ENCODE measurements at regions not wholly inside any gene's neighbourhood (a gene's known extent, or its start where the extent isn't known, plus 50 kb on each side); places are given as distances from the start of the nearest gene placed in this dataset.

DNA sequence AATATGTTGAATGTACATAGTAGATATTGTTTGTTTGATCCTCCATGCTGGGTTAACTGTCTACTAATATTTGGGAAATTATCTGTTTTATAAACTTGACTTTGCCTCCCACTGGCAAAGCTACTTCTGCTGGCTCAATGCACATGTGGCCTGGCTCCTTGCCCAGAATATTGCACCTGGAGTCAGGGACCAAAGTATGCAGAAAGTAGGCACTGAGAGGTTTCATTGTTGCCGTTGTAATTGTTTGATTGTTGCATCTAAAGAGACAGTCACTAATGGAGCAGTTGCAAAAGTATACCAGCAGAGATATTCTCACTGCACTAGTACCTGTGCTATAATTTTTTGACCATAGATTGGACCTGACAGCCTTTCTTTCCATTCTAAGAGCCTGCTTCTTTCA lies 137.8 kb upstream of the CNTNAP2 start:
- TF ChIP-seq, protein P1, sequence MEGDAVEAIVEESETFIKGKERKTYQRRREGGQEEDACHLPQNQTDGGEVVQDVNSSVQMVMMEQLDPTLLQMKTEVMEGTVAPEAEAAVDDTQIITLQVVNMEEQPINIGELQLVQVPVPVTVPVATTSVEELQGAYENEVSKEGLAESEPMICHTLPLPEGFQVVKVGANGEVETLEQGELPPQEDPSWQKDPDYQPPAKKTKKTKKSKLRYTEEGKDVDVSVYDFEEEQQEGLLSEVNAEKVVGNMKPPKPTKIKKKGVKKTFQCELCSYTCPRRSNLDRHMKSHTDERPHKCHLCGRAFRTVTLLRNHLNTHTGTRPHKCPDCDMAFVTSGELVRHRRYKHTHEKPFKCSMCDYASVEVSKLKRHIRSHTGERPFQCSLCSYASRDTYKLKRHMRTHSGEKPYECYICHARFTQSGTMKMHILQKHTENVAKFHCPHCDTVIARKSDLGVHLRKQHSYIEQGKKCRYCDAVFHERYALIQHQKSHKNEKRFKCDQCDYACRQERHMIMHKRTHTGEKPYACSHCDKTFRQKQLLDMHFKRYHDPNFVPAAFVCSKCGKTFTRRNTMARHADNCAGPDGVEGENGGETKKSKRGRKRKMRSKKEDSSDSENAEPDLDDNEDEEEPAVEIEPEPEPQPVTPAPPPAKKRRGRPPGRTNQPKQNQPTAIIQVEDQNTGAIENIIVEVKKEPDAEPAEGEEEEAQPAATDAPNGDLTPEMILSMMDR (IDR thresholded peaks at IDR 0.05; ENCODE audit: low read depth, low read length), result no peak
- DNase-seq (ENCODE audit: extremely low read depth, low read depth), result no peak

DNA sequence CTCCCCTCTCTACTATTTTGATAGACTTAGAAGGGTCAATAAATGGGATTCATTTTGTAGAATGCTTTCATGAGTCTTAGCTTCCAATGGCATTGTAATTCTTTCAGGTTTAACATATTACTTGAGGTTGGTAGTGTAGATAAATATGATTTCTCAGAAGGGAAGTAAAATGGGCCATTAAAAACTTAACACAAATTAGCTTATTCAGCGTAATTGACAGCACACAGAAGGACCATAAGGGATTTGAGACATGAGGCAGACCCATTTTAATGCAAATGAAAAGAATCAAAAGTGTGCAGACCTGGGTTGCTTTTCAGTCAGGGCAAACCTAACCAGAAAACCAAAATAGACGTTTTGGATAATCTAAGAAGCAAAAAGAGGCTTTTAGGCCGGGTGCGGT lies 156.6 kb upstream of the CNTNAP2 start:
- TF ChIP-seq, protein P1 (IDR thresholded peaks at IDR 0.05; ENCODE audit: low read depth, low read length), result no peak
- DNase-seq (ENCODE audit: extremely low read depth, low read depth), result no peak

DNA sequence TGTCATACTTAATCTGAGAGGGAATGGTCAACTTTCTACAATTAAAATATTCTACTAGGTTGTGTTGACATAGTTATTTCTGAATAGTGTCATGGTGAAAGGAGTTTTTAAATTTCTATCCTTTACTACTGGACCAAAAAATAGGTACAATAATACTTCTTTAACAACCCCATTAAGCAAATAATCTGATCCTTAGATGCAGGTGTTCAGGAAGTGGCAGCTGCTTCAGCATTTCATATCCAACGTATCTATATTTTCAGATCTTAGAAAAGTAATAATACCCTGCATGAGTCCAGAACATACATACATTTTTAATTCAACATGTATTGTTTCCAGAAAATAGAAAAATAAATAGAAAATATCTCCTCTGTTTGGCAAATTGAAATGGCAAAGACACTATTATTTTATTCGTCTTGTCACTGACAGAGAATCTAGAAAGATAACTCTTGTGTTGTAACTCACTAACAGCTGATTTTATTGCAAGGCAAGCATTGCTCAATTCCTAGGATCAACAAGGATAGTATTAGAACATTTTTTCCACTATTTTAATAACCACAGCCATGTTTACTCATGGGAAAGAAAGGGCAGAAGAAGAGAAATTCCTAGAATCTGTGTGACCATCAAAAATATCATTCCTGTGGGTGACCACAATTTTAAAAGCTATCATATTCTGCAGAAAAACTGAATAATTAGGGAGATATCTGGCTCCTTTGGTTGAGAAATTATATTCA lies 159.3 kb upstream of the CNTNAP2 start:
- TF ChIP-seq, protein P1 (IDR thresholded peaks at IDR 0.05; ENCODE audit: low read depth, low read length), result no peak
- no peak for DNase-seq (ENCODE audit: extremely low read depth, low read depth)

DNA sequence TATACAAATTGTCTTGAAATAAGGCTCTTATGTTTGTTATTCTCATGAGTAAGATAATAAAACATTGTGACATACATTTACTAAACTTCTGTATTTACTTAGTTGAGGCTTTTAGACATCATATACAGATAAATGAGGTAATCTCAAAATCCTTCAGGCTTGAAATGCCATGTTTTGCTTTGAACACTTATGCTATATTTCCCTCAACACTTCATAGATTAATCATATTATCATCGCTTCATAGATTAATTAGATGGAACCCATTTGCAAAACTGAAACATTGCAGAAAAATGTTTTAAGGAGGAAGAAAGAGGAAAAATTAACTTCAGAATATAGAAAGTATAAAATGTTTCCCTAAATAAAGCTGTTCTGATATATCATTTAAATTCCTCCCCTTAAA lies 165.0 kb upstream of the CNTNAP2 start:
- DNase-seq (ENCODE audit: extremely low read depth, low read depth), result no peak
- TF ChIP-seq, protein P1 (IDR thresholded peaks at IDR 0.05; ENCODE audit: low read depth, low read length), result no peak

DNA sequence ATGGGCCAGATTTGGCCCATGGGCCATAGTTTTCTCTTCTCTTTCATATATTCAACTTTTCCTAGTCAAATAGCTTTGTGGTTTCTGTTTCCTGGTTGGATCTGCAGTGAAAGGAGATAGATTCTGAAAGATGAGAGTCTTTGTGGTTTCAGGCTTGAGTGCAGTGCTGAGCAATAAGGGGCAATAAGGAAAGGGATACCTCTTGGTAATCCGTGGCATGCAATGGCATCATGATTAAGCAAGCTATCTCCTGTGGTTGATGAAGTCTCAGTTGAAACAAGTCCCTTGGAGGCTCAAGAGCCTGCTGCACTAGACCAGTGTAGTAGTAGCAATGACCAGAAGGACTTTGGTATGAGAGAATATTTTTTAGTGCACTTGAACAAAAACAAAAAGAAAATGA lies 187.7 kb upstream of the CNTNAP2 start:
- DNase-seq (ENCODE audit: extremely low read depth, low read depth), result no peak
- TF ChIP-seq, protein P1 (IDR thresholded peaks at IDR 0.05; ENCODE audit: low read depth, low read length), result no peak

DNA sequence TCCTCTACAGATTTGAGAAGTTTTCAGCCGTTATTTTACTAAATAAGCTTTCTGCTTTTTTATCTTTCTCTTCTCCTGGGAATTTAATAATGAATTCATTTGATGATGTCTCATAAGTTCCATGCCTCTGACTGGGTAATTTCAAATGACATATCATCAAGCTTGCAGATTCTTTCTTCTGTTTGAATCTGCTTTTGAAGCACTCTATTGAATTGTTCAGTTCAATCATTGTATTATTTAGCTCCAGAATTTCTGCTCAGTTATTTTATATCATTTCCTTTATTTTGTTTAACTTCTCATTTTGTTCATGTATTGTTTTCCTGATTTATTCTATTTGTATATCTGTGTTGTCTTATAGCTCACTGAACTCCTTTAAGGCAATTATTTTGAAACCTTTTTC lies 196.9 kb upstream of the CNTNAP2 start:
- TF ChIP-seq, protein P1 (IDR thresholded peaks at IDR 0.05; ENCODE audit: low read depth, low read length), result no peak
- DNase-seq (ENCODE audit: extremely low read depth, low read depth), result no peak

DNA sequence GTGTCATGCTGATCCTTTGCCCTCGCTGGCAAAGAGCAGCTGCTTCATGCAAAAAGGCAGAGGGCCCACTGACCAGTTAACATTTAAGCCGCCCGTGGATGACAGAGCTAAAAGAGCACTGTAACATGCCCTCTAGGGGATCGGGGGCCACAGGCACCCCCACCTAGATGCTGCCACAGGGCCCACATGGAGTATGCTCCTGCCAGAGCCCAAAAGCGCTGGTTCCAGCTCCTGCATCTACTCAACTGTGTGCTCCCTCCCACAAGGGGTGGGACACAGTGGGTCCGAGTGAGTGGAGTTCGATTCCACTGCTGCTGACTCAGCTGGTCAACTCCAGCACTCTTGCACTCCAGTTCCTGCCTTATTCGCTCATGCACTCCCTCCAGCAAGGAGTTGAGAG lies 199.8 kb upstream of the CNTNAP2 start:
- TF ChIP-seq, protein P1 (IDR thresholded peaks at IDR 0.05; ENCODE audit: low read depth, low read length), result no peak
- DNase-seq (ENCODE audit: extremely low read depth, low read depth), result no peak

Measured in AG09319 (cell line).